Ovary (tissue), 7 donors: ENCODE measurements at regions not wholly inside any gene's neighbourhood (a gene's known extent, or its start where the extent isn't known, plus 50 kb on each side); places are given as distances from the start of the nearest gene placed in this dataset.

Experiments
- DNase-seq, 5 donors: peaks; one replicate each; pipeline ENCODE4 v3.0.0-alpha.2; 2019 to 2020
- H3K27ac ChIP-seq, 2 donors: fragments of 200-600 bp; one replicate each; pipeline versions ENCODE4 v1.5.1 to v1.8.0; 2019 to 2022
- H3K27me3 ChIP-seq: fragments of 200-600 bp; one replicate; pipeline ENCODE4 v1.8.0; 2022
- H3K36me3 ChIP-seq: fragments of 200-600 bp; sonication (generic); one replicate; pipeline ENCODE4 v1.5.1; 2019
- H3K4me1 ChIP-seq: one replicate; pipeline ENCODE4 v1.8.1; 2013; ENCODE audit warnings: mild to moderate bottlenecking, moderate library complexity; ENCODE audit not compliant: insufficient read depth
- H3K4me3 ChIP-seq: fragments of 200-600 bp; sonication (generic); one replicate; pipeline ENCODE4 v1.5.1; 2017
- H3K9me3 ChIP-seq, 2 donors: fragments of 200-600 bp in 1 of 2; sonication (generic) in 1 of 2; one replicate each; pipeline versions ENCODE4 v1.5.1 to v1.8.1; 2013 to 2019; ENCODE audit warnings: mild to moderate bottlenecking in 1 of 2, moderate library complexity in 1 of 2
- EP300 ChIP-seq: sonication (generic); formaldehyde crosslinking; IDR thresholded peaks from one replicate; pipeline ENCODE4 v1.6.1; 2017; ENCODE audit warnings: antibody characterized with exemption
- POLR2A ChIP-seq: fragments of 450-650 bp; IDR thresholded peaks from one replicate; pipeline ENCODE4 v1.6.1; 2017; ENCODE audit warnings: antibody characterized with exemption, mild to moderate bottlenecking, moderate library complexity
- WGBS, 3 donors: extraction: QIAGEN DNeasy Blood & Tissue Kit in 1 of 3; methylation state at CpG; one replicate each; pipeline versions ENCODE4 v1.1.5 to v1.1.7; 2013 to 2017; 5-methylcytosine and 5-hydroxymethylcytosine counted together
- intact Hi-C, 4 donors: fragments of 100-400 bp; cut with DNase I; formaldehyde crosslinking; loops; one replicate each; pipeline versions ENCODE4 v1.11.0 to v1.15.1; 2022 to 2023
- TF ChIP-seq, protein P1 (sequence below), 3 donors: fragments of 450-650 bp in 2 of 3; fragments of 200-600 bp in 1 of 3; IDR thresholded peaks; one replicate each; pipeline versions ENCODE4 v1.5.1 to v1.8.0; 2016 to 2022; ENCODE audit warnings: antibody characterized with exemption in 3 of 3, mild to moderate bottlenecking in 1 of 3
- donor health status: DM: no; HTN: no; CAD: no; lungs with moderate emphysema.
- donor health status: DM: no; HTN: no; CAD: no.
- donor health status: Bipolar disorder and iron deficiency.
- donor health status: DM: no; HTN: no; CAD: no.
- donor health status: DM: yes; HTN: yes; CAD: no.

DNA sequence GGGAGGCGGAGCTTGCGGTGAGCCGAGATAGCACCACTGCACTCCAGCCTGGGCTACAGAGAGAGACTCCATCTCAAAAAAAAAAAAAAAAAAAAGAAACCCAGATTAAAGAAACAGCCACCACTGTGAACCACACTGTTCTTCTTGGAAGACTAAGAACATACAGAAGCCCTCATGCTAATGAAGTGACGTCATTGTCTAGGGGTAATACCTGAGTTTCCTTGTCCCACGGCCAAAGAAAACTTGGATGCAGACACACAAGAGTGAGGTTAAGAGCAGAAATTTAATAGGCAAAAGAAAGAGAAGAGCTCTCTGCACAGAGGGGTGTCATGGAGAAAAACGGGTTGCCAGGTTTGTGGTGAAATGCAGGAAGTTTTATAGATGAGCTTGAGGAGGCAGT is 691.6 kb downstream of the NLGN4X start:
- WGBS, 3 donors, result 76 to 92% (median 81%) methylated on average over 6 of the region's 6 CpGs

DNA sequence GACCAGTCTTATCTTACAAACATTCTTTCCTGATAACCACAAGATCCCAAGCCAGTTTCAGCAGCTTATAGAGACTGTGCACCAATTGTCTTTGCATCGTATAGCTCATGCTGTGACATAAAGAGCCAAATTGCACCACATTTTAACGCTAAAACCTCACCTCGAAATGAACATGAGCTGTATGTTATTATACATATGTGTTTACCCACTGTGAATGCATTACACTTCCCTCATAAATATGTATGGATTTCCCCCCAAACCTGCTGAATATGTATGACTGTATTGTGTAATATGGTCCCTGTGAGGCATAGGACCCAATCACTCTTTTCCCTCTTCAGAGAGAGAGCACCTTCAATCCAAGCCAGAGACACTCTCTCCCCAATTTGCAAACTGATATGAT is 692.4 kb downstream of the NLGN4X start:
- DNase-seq, result no peak
- Histone ChIP-seq H3K27me3 (no peaks in the 10 kb centered on the region), H3K4me1 (no peaks in the 10 kb centered on the region), H3K36me3 (no peaks in the 10 kb centered on the region), H3K9me3 (no peaks in the 10 kb centered on the region), H3K27ac (no peak overlapping the region), H3K4me3 (no peak overlapping the region)
- intact Hi-C loops, result no loop called here
- TF ChIP-seq EP300 (no peak), POLR2A (no peak)
- TF ChIP-seq, protein P1, sequence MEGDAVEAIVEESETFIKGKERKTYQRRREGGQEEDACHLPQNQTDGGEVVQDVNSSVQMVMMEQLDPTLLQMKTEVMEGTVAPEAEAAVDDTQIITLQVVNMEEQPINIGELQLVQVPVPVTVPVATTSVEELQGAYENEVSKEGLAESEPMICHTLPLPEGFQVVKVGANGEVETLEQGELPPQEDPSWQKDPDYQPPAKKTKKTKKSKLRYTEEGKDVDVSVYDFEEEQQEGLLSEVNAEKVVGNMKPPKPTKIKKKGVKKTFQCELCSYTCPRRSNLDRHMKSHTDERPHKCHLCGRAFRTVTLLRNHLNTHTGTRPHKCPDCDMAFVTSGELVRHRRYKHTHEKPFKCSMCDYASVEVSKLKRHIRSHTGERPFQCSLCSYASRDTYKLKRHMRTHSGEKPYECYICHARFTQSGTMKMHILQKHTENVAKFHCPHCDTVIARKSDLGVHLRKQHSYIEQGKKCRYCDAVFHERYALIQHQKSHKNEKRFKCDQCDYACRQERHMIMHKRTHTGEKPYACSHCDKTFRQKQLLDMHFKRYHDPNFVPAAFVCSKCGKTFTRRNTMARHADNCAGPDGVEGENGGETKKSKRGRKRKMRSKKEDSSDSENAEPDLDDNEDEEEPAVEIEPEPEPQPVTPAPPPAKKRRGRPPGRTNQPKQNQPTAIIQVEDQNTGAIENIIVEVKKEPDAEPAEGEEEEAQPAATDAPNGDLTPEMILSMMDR (IDR thresholded peaks at IDR 0.05), result no peak
- 65 to 66% (median 66%) methylated on average over 3 of the region's 3 CpGs for WGBS, 3 donors

More for the DNA sequence above, 691.6 kb downstream of the NLGN4X start:
- H3K9me3 ChIP-seq, result no peaks in the 10 kb centered on the region
- no peak for DNase-seq
- H3K27ac ChIP-seq, result no peak overlapping the region
- intact Hi-C loops, result no loop called here
- H3K4me1 ChIP-seq, result no peaks in the 10 kb centered on the region
- H3K36me3 ChIP-seq, result no peaks in the 10 kb centered on the region
- no peak overlapping the region for H3K4me3 ChIP-seq
- no peaks in the 10 kb centered on the region for H3K27me3 ChIP-seq
- TF ChIP-seq, protein P1 (IDR thresholded peaks at IDR 0.05), result no peak
- no peak for TF ChIP-seq EP300

DNA sequence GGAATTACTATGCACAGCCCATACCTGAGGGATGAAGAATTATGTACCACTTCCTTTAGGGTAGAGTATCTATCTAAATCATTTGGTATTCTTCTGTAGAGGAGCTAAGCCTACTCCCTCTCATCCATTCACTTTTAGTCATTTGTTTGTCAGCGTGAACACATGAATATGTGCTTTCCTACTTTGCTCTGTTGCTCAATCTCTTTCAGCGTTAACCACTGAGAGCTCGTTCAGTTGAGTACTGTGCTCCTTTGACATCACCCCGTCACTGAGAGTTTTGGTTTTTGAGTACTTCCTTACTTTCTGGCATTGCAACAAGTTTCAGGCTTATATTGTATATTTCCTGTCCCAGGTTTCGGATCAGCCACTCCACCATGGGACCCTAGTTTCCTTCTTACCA is 700.6 kb downstream of the NLGN4X start:
- Histone ChIP-seq H3K27ac (no peak overlapping the region), H3K9me3 (no peaks in the 10 kb centered on the region), H3K4me3 (no peak overlapping the region), H3K36me3 (no peaks in the 10 kb centered on the region), H3K27me3 (no peaks in the 10 kb centered on the region), H3K4me1 (no peaks in the 10 kb centered on the region)
- no peak for DNase-seq
- no peak for TF ChIP-seq EP300
- TF ChIP-seq POLR2A, result no peak
- TF ChIP-seq, protein P1 (IDR thresholded peaks at IDR 0.05), result no peak
- WGBS, 3 donors, result 89 to 90% (median 90%) methylated on average over 5 of the region's 5 CpGs
- intact Hi-C loops, result no loop called here

DNA sequence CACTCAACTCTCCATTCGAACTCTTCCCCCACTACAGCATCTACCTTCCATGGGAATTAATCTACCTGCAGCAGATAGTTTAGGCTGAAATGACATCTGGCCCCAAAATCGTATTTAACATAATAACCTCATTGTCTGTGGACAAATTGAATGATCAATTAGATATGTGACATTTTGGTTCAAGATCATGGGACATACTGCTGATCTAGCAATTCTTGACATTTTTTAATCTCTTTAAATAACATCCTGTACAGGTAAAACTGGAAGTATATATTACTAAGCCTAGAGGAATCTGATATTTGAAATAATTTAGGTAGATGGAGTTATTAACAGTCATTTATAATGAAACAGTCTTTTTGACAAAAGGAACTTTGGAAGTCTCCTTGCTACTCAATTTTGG is 702.5 kb downstream of the NLGN4X start:
- no peak for DNase-seq
- H3K27me3 ChIP-seq, result no peaks in the 10 kb centered on the region
- intact Hi-C loops, result no loop called here
- no peaks in the 10 kb centered on the region for H3K36me3 ChIP-seq
- H3K9me3 ChIP-seq, result no peaks in the 10 kb centered on the region
- no peaks in the 10 kb centered on the region for H3K4me1 ChIP-seq
- WGBS, 3 donors, result 60 to 78% (median 62%) methylated on average over 2 of the region's 2 CpGs
- H3K27ac ChIP-seq, result no peak overlapping the region
- TF ChIP-seq EP300, result no peak
- TF ChIP-seq, protein P1 (IDR thresholded peaks at IDR 0.05), result no peak
- no peak for TF ChIP-seq POLR2A
- H3K4me3 ChIP-seq, result no peak overlapping the region
